GM12864 (cell line): ENCODE measurements at regions not wholly inside any gene's neighbourhood (a gene's known extent, or its start where the extent isn't known, plus 50 kb on each side); places are given as distances from the start of the nearest gene placed in this dataset.
"Not testable (repeated sequence)": the region's sequence is repeated elsewhere in the genome, so short reads cannot be mapped to it uniquely, and the experiment has no call there.

Source experiments
- DNase-seq: peaks from one replicate; pipeline ENCODE4 v3.0.0-alpha.2; 2011; ENCODE audit warnings: low read depth
- H3K4me3 ChIP-seq: 2 replicates; pipeline ENCODE4 v1.5.1; 2011; ENCODE audit warnings: mild to moderate bottlenecking, low read depth, low read length, control low read depth
- TF ChIP-seq, protein P1 (sequence below): IDR thresholded peaks from 2 replicates; pipeline ENCODE4 v1.5.1; 2011; ENCODE audit warnings: low read depth, mild to moderate bottlenecking, moderate library complexity, low read length, control low read depth, inconsistent platforms; ENCODE audit errors: missing control alignments

GRCh38 chr4:44985938-44986337 is 259.6 kb upstream of the GNPDA2 start:
- no peak for DNase-seq
- TF ChIP-seq, protein P1, sequence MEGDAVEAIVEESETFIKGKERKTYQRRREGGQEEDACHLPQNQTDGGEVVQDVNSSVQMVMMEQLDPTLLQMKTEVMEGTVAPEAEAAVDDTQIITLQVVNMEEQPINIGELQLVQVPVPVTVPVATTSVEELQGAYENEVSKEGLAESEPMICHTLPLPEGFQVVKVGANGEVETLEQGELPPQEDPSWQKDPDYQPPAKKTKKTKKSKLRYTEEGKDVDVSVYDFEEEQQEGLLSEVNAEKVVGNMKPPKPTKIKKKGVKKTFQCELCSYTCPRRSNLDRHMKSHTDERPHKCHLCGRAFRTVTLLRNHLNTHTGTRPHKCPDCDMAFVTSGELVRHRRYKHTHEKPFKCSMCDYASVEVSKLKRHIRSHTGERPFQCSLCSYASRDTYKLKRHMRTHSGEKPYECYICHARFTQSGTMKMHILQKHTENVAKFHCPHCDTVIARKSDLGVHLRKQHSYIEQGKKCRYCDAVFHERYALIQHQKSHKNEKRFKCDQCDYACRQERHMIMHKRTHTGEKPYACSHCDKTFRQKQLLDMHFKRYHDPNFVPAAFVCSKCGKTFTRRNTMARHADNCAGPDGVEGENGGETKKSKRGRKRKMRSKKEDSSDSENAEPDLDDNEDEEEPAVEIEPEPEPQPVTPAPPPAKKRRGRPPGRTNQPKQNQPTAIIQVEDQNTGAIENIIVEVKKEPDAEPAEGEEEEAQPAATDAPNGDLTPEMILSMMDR = no peak
- H3K4me3 ChIP-seq = no peak overlapping the region

- no peak for DNase-seq
- H3K4me3 ChIP-seq = no peak overlapping the region
- TF ChIP-seq, protein P1 = no peak
Measured at GRCh38 chr4:44985152-44985551, 258.8 kb upstream of the GNPDA2 start.

GRCh38 chr4:44984083-44984482 is 257.7 kb upstream of the GNPDA2 start:
- no peak for DNase-seq
- H3K4me3 ChIP-seq = no peak overlapping the region
- TF ChIP-seq, protein P1 = no peak

DNA sequence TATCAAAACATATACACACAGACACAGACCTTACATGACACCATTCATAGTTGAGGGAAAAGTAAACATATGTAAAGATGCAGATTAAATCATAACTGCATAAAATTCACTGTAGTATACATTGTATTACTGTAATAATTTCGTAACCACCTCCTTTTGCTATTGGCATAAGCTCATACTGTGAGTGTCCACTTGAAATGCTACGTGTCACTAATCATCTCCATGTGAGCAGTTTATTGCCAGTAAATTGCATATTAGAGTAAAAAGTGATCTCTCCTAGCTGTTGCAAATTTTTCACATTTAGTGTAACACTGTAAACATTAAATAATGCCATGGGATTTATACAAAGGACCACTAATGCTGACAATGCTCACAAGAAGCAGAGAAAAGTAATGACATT is 256.7 kb upstream of the GNPDA2 start:
- DNase-seq = no peak
- TF ChIP-seq, protein P1 = no peak
- no peak overlapping the region for H3K4me3 ChIP-seq

GRCh38 chr4:44978020-44978419 is 251.7 kb upstream of the GNPDA2 start:
- no peak overlapping the region for H3K4me3 ChIP-seq
- TF ChIP-seq, protein P1 = no peak
- no peak for DNase-seq

GRCh38 chr4:44965435-44966095 is 239.2 kb upstream of the GNPDA2 start:
- DNase-seq = no peak
- no peak overlapping the region for H3K4me3 ChIP-seq
- TF ChIP-seq, protein P1 = no peak

DNA sequence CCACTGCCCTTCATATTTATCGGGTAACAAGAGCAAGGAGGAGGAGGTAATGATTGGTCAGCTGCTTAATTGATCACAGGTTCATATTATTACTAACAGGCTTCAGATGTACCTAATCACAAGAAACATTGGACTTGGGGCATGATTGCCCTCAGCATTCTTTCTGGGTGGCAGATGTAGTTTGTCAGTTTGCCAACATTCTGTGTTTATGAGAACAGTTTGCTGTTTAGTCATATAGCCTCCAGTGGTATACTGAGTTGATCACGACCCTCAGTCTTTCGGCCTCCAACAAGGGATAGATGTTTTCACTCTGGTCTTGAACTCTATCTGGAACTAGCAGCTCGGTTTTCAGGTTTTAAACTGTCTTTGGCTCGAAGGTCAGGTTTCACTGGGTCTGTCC is 237.7 kb upstream of the GNPDA2 start:
- DNase-seq, H3K4me3 ChIP-seq: not testable (repeated sequence)
